EH (cell line): ENCODE measurements at regions not wholly inside any gene's neighbourhood (a gene's known extent, or its start where the extent isn't known, plus 50 kb on each side); places are given as distances from the start of the nearest gene placed in this dataset.

Experiments used
- DNase-seq: peaks from one replicate; pipeline ENCODE4 v3.0.0-alpha.2; 2015; ENCODE audit warnings: low read depth

GRCh38 chr11:62073061-62073460, 50.8 kb upstream of the INCENP start:
- DNase-seq, result no peak

DNA sequence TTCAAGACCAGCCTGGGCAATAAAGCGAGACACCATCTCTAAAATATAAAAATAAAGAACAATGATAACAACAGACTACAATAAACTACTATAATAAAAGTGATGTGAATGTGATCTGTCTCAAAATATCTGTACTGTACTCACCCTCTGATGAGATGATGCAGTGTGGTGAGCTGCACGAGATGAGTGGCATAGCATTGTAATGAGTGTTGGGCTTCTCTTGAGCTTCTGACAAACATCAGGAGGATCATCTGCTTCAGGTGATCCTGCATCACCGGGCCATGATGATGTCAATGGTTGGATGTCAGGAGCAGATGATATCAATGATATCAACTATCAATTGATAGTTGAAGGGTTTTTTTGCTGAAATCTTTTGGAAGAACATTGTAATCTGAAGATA, 52.4 kb upstream of the INCENP start:
- peak; percentile 23 for DNase-seq

DNA sequence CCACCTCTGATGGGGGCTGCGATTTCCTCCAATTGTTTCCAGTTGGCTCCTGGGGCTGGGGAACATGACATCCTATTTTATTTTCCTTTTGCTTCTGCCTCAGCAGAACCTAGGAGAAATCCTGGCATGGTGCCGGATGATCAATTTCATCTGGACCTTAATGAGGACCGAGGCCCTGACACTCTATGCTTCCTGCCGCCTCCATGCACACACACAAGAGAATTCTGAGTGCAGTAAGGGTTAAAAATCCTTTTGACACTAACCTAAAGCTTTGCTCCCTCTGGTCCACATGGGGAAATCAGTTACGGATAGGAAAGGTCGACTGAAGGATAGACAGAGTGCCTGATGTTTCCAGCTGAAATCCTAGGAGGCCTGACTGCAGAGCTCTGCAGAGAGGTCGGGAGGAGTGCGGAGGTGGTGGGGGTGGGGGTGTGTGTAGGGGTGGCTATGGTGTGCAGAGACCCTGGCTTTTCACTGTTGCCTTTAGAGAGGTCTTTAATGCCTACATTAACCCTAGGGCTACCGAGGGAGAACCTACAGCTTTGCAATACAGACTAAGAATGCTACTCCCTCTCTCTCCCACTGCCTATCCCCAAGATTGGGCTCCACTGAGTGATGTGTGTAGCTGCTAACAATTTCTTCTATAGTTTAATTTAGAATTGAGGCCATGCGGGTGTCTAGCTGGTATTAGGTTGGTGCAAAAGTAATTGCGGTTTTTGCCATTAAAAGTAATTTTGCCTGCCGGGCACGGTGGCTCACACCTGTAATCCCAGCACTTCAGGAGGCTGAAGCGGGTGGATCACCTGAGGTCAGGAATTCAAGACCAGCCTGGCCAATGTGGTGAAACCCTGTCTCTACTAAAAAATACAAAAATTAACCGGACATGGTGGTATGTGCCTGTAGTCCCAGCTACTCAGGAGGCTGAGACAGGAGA, 53.6 kb upstream of the INCENP start:
- peak; percentile 21 for DNase-seq

DNA sequence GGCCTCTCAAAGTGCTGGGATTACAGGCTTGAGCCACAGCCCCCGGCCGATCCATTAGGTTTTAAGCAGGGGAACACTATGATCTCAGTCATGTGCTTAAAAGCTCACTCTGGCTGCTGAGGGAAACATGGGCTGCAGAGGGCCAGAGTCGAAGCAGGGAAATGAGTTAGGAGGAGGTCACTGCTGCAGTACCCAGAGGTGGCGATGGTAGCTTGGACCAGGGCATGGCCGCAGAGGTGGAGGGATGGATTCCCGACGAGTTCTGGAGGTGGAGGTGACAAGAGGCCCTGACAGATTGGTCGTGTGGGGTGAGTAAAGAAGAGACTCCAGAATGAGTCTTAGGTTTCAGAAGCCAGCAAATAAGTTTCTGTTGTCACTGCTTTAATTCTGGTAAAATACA, 54.4 kb upstream of the INCENP start:
- DNase-seq, result no peak

DNA sequence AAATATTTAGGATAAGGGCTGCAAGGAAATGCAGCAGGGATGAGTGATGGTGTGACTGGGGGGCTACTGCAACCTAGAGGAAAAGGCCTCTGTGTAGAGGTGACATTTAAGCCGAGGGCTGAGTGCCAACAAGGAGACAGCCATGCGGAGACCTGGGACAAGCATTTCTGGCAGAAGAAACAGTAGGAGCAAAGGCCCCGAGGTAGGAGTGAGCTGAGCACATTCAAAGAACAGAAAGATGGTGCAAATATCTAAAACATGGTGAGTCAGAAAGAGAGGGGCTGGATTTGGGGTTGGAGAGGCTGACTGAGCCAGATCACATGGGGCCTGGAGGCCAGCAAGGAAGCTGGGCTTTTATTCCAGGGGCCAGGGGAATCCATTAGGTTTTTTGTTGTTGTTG, 55.1 kb upstream of the INCENP start:
- no peak for DNase-seq

- no peak for DNase-seq
Observed at GRCh38 chr11:62067741-62068140, 56.1 kb upstream of the INCENP start.

GRCh38 chr11:62064221-62064620, 59.6 kb upstream of the INCENP start:
- DNase-seq, result no peak

- no peak for DNase-seq
Observed at GRCh38 chr11:62062223-62062861, 61.5 kb upstream of the INCENP start.

- DNase-seq, result no peak
Observed at GRCh38 chr11:62061356-62062222, 62.2 kb upstream of the INCENP start.

DNA sequence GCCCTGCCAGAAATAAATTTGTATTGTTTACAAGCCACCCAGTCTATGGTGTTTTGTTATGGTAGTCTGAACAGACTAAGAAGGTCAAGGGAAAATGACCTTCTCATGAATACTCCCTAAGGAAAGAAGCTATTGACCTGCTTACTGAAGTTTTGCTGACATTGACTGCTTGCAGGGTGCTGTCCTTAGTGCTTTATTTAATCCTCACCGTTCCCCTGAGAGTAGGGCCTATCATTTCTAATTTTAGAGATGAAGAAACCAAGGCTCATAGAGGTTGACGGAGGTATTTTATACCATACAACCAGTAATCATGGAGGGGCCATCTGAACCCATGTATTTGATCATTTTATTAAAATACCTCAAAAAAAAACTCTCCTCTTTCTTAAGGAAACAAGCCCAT, 66.7 kb upstream of the INCENP start:
- no peak for DNase-seq

- DNase-seq, result no peak
Observed at GRCh38 chr11:62055970-62056369, 67.8 kb upstream of the INCENP start.

- DNase-seq, result peak; percentile 55
Observed at GRCh38 chr11:62054484-62055121, 69.2 kb upstream of the INCENP start.

- DNase-seq, result no peak
Observed at GRCh38 chr11:62054081-62054480, 69.7 kb upstream of the INCENP start.

GRCh38 chr11:62050716-62051115, 73.1 kb upstream of the INCENP start:
- DNase-seq, result no peak

GRCh38 chr11:62048100-62048499, 75.7 kb upstream of the INCENP start:
- peak; percentile 80 for DNase-seq

DNA sequence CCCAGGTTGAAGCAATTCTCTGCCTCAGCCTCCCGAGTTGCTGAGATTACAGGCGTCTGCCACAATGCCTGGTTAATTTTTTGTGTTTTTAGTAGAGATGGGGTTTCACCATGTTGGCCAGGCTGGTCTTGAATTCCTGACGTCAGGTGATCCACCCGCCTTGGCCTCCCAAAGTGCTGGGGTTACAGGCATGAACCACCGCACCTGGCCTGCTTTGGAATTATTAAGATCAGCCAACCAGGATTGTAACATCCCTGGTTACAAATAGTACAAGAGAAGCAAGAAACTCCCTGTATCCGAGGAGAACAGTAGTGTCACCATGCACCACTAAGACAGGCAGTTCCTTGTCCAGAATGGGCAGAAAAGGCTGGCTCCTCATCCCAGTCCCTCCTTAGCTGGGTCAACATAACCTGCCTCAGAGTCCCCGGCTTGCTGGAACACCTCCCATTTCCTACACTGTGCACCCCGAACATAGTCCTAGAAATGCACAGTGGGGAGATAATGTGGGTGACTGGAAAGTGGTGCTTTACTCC, 77.2 kb upstream of the INCENP start:
- no peak for DNase-seq

DNA sequence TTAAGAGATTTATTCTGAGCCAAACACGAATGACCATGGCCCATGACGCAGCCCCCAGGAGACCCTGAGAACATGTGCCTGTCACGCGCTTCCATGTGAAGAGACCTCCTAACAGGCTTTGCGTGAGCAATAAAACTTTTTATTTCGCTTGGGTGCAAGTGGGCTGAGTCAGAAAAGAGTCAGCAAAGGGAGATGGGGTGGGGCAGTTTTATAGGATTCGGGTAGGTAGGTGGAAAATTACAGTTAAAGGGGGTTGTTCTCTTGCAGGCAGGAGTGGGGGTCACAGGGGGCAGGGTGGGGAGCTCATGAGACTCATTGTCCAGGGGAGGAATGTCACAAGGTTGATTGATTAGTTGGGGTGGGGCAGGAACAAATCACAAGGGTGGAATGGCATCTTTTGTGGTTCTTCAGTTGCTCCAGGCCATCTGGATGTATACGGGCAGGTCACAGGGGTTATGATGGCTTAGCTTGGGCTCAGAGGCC, 77.2 kb upstream of the FTH1 start:
- DNase-seq, result no peak

- DNase-seq, result no peak
Observed at GRCh38 chr11:62035293-62035692, 67.9 kb upstream of the FTH1 start.

- DNase-seq, result no peak
Observed at GRCh38 chr11:62034036-62034338, 66.6 kb upstream of the FTH1 start.

GRCh38 chr11:62033191-62034035, 66.0 kb upstream of the FTH1 start:
- DNase-seq, result no peak
